GM12892 (cell line): ENCODE measurements at regions not wholly inside any gene's neighbourhood (a gene's known extent, or its start where the extent isn't known, plus 50 kb on each side); places are given as distances from the start of the nearest gene placed in this dataset.

Experiments
- DNase-seq: peaks from one replicate; pipeline ENCODE4 v3.0.0; 2011; ENCODE audit not compliant: insufficient read length
- FAIRE-seq: peaks from 2 replicates; lab custom pipeline; 2011; peaks lifted over from hg19 to GRCh38; lab: Jason Lieb, UNC
- POLR2A ChIP-seq: IDR thresholded peaks from 2 replicates; pipeline ENCODE4 v1.6.1; 2011; ENCODE audit warnings: low read depth, low read length, control low read depth
- POLR2AphosphoS5 ChIP-seq: IDR thresholded peaks from 2 replicates; pipeline ENCODE4 v1.6.1; 2011; ENCODE audit warnings: low read depth, low read length, control low read depth
- TAF1 ChIP-seq: IDR thresholded peaks from 2 replicates; pipeline ENCODE4 v1.6.1; 2011; ENCODE audit warnings: low read depth, mild to moderate bottlenecking, control low read depth, low read length, borderline replicate concordance

DNA sequence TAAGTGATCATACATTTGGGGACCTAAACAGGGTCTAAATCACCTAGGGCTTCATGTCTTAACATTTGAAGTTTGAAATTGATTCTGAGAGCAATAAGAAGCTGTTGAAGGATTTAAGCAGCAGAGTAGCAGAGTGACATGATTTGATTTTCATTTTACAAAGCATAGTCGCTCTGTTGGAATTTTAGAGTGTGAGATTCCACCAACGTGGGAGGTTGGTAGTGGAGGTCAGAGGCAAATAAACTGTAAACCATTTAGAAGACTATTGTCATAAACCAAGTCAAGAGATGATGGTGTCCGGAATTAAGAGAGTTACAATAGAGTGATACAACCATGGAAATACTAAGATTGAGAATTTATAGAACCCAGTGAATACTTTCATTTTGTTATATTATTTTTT, 52.7 kb upstream of the ZDHHC17 start:
- TF ChIP-seq POLR2AphosphoS5: no peak
- DNase-seq (no peak), FAIRE-seq (no peak)

DNA sequence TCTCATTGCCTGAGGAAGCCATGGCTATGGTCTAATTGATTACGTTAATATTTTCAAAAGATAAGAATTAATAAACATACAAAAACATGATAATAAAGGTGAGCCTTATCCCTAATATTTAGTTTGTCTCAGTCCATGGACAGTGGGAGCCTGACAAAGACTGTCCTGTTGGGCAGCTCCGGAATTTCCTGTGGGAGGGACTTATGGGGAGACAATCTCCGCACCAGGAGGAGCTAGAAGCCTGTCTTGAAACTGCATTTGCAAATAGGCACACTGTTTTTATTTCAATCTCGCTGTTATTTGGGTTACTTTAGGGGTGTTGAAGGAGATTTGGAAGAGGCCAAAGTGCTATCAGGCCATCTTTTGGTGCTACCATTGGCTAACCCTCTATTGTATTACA, 50.8 kb upstream of the ZDHHC17 start:
- FAIRE-seq (no peak), DNase-seq (no peak)
- TF ChIP-seq TAF1: no peak
- no peak for TF ChIP-seq POLR2A

DNA sequence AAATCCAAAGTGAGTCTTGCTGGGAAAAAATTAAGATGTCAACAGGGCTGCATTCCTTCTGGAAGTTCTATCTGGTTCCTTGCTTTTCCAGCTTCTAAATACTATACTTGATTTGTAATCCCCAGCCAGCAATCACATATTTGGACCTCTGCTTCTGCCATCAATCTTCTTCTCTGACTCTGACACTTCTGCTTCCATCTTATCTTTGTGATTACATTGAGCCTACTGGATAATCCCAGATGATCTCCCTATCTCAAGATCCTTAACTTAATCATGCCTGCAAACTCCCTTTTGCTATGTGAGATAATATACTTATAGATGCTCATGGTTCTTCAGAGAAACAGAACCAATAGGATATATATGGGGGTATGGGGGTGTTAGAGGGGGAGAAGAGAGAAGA, 49.9 kb upstream of the ZDHHC17 start:
- DNase-seq: no peak
- FAIRE-seq: no peak
- no peak for TF ChIP-seq TAF1
- TF ChIP-seq POLR2AphosphoS5: no peak
- no peak for TF ChIP-seq POLR2A
